BJ (cell line): ENCODE measurements at regions not wholly inside any gene's neighbourhood (a gene's known extent, or its start where the extent isn't known, plus 50 kb on each side); places are given as distances from the start of the nearest gene placed in this dataset.

Experiments
- CTCF ChIA-PET: fragments of 350-600 bp; formaldehyde crosslinking; extraction: SDS; loops from one replicate; lab custom pipeline; 2021; ENCODE audit warnings: antibody characterized with exemption, inconsistent platforms; lab: Yijun Ruan, JAX
- POLR2A ChIA-PET: fragments of 300-600 bp; sonication (Branson Sonifier 250); formaldehyde crosslinking; extraction: SDS; loops from one replicate; lab custom pipeline; 2021; ENCODE audit warnings: antibody characterized with exemption; lab: Charles Lee
- DNase-seq: peaks from one replicate; pipeline ENCODE4 v3.0.0-alpha.2; 2011; ENCODE audit warnings: low read depth
- H3K27me3 ChIP-seq: 2 replicates; pipeline ENCODE4 v1.6.0; 2011; ENCODE audit warnings: low read length; ENCODE audit not compliant: control insufficient read depth, insufficient read depth
- H3K36me3 ChIP-seq: 2 replicates; pipeline ENCODE4 v1.5.1; 2011; ENCODE audit warnings: low read length; ENCODE audit not compliant: control insufficient read depth, insufficient read depth
- H3K4me3 ChIP-seq: 2 replicates; pipeline ENCODE4 v1.5.1; 2011; ENCODE audit warnings: low read depth, mild to moderate bottlenecking, control low read depth, low read length
- TF ChIP-seq, protein P1 (sequence below): IDR thresholded peaks from 2 replicates; pipeline ENCODE4 v1.5.1; 2011; ENCODE audit warnings: low read depth, mild to moderate bottlenecking, control low read depth, inconsistent platforms, low read length, moderate library complexity; ENCODE audit not compliant: insufficient read depth

DNA sequence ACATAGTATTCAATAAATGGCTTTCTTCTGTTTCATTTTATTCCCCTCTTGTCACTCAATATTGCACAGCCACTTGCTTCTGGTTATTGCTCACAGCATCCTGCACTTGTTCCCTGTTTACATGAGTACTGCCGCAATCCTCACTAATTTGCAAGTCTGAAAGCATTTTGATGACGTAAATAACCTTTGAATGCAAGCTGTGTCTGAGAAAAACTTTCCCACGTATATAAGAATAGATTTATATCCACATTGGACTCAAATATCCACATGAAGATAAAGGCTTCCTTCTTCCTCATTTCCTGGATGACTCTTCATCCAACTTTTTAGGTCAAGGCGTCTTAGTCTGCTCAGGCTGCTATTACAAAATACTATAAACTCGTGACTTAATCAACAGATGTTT, 88.2 kb upstream of the DAP start:
- CTCF ChIA-PET: no interaction called here
- no peak overlapping the region for H3K4me3 ChIP-seq
- no peak for DNase-seq
- POLR2A ChIA-PET: no interaction called here
- H3K27me3 ChIP-seq: no peaks in the 10 kb centered on the region
- no peaks in the 10 kb centered on the region for H3K36me3 ChIP-seq
- TF ChIP-seq, protein P1, sequence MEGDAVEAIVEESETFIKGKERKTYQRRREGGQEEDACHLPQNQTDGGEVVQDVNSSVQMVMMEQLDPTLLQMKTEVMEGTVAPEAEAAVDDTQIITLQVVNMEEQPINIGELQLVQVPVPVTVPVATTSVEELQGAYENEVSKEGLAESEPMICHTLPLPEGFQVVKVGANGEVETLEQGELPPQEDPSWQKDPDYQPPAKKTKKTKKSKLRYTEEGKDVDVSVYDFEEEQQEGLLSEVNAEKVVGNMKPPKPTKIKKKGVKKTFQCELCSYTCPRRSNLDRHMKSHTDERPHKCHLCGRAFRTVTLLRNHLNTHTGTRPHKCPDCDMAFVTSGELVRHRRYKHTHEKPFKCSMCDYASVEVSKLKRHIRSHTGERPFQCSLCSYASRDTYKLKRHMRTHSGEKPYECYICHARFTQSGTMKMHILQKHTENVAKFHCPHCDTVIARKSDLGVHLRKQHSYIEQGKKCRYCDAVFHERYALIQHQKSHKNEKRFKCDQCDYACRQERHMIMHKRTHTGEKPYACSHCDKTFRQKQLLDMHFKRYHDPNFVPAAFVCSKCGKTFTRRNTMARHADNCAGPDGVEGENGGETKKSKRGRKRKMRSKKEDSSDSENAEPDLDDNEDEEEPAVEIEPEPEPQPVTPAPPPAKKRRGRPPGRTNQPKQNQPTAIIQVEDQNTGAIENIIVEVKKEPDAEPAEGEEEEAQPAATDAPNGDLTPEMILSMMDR: no peak

DNA sequence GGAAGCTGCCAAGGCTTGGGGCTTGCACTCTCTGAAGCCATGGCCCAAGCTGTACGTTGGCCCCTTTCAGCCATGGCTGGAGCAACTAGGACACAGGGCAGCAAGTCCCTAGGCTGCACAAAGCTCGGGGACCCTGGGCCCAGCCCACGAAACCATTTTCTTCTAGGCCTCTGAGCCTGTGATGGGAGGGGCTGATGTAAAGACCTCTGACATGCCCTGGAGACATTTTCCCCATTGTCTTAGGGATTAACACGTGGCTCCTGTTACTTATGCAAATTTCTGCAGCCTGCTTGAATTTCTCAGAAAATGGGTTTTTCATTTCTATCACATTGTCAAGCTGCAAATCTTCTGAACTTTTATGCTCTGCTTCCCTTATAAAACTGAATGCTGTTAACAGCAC, 83.0 kb upstream of the DAP start:
- POLR2A ChIA-PET: no interaction called here
- CTCF ChIA-PET: interaction anchor here (0.8 to 0.9 kb wide), 2 partner anchors 9 to 12 kb away, joined by 3 to 4 read pairs; no protein-coding TSS in a partner anchor
- DNase-seq: no peak
- Histone ChIP-seq H3K4me3 (no peak overlapping the region), H3K27me3 (no peaks in the 10 kb centered on the region), H3K36me3 (no peaks in the 10 kb centered on the region)
- TF ChIP-seq, protein P1: no peak

GRCh38 chr5:10842823-10843222, 81.8 kb upstream of the DAP start:
- DNase-seq: no peak
- ChIA-PET CTCF (interaction anchor here (0.9 kb wide), 1 partner anchor 11 kb away, joined by 3 read pairs; no protein-coding TSS in a partner anchor), POLR2A (no interaction called here)

DNA sequence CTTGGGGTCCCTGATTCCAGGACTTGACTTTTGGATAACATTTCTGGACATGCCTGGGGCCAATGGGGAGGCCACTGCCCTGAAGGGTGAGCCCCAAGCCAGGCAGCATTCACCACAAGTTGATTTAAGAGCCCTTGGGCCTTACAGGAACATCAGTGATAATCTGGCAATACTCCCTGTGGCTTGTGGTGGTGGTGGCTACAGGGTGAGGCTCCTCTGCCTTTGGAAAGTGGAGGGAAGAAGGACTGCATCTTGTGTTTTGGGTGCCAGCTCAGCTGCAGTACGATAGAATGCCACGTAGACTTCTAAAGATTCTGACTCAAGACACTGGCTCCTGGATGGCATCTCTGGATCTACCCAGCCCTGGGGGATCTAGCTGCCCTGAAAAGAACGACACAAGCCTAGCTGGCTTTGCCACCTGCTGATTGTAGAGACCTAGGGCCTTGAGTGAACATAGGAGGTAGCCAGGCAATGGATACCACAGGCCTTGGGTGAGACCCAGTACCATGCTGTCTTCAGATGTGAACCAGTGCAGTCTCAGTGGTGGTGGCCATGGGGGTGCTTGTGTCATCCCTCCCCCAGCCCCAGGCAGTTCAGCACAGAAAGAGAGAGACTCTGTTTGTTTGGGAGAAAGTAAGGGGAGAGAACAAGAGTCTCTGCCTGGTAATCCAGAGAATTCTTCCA, 79.0 kb upstream of the DAP start:
- TF ChIP-seq, protein P1: no peak
- H3K27me3 ChIP-seq: no peaks in the 10 kb centered on the region
- no peaks in the 10 kb centered on the region for H3K36me3 ChIP-seq
- no peak for DNase-seq
- CTCF ChIA-PET: interaction anchor here (1.7 kb wide), 1 partner anchor 17 kb away, joined by 6 read pairs; no protein-coding TSS in a partner anchor
- POLR2A ChIA-PET: no interaction called here
- no peak overlapping the region for H3K4me3 ChIP-seq

More at GRCh38 chr5:10842823-10843222, 81.8 kb upstream of the DAP start:
- Histone ChIP-seq H3K27me3 (no peaks in the 10 kb centered on the region), H3K36me3 (no peaks in the 10 kb centered on the region), H3K4me3 (no peak overlapping the region)
- TF ChIP-seq, protein P1: no peak

DNA sequence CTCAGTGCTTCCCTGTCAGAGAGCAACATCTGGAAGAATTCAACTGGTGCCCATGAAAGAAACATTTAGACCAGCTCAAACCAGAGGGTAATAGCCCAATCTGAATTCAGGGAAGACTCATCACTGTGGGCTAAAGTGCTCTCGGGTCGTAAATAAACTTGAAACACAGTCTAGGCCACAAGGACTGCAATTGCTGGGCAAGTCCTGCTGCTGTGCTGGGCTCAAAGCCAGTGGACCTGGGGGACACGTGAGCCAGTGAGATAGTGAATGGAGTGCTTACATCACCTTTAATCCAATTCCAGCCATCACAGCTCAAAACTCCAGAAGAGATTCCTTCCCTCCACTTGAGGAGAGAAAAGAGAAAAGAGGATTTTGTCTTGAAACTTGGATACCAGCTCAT, 78.1 kb upstream of the DAP start:
- TF ChIP-seq, protein P1: no peak
- no peaks in the 10 kb centered on the region for H3K36me3 ChIP-seq
- ChIA-PET POLR2A (no interaction called here), CTCF (interaction anchor here (1.7 kb wide), 1 partner anchor 18 kb away, joined by 6 read pairs; no protein-coding TSS in a partner anchor)
- no peak for DNase-seq
- no peak overlapping the region for H3K4me3 ChIP-seq
- no peaks in the 10 kb centered on the region for H3K27me3 ChIP-seq
